Suprapubic skin (tissue), 4 donors: ENCODE measurements at regions not wholly inside any gene's neighbourhood (a gene's known extent, or its start where the extent isn't known, plus 50 kb on each side); places are given as distances from the start of the nearest gene placed in this dataset.

Experiments used
- CTCF ChIP-seq, 2 donors: fragments of 200-600 bp in 1 of 2; fragments of 450-650 bp in 1 of 2; sonication (generic) in 1 of 2; IDR thresholded peaks; one replicate each; pipeline ENCODE4 v1.5.1; 2016 to 2019; ENCODE audit warnings: antibody characterized with exemption in 2 of 2, mild to moderate bottlenecking in 1 of 2, moderate library complexity in 1 of 2
- EP300 ChIP-seq: sonication (generic); formaldehyde crosslinking; IDR thresholded peaks from one replicate; pipeline ENCODE4 v1.6.1; 2017; ENCODE audit warnings: antibody characterized with exemption
- POLR2A ChIP-seq, 2 donors: fragments of 450-650 bp; IDR thresholded peaks; one replicate each; pipeline ENCODE4 v1.6.1; 2017; ENCODE audit warnings: antibody characterized with exemption in 2 of 2, mild to moderate bottlenecking in 2 of 2, moderate library complexity in 2 of 2
- POLR2AphosphoS5 ChIP-seq, 3 donors: sonication (generic); formaldehyde crosslinking; IDR thresholded peaks; one replicate each; pipeline ENCODE4 v1.6.1; 2017; ENCODE audit warnings: antibody characterized with exemption in 3 of 3

DNA sequence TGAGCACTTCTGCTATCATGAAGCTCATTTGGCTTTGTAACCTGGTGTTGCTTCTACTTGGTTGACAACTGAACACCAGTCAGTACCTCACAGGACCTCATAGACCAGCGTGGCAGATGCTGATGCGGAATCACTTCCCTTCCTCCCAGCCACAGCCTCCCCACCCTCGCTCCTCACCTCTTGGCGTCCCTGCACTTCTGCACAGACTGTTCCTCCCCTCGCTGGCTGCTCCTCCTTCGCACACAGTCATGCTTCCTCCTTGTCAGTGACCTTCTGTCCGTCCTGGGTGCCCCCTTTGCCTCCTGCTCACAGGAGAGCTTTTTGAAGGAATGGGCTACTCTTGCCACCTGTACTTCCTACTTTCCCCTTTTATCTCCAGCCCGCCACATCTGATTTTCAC lies 61.4 kb upstream of the CTBP2 start:
- TF ChIP-seq CTCF (IDR thresholded peaks at IDR 0.05) (no peak), POLR2A (IDR thresholded peaks at IDR 0.05) (no peak), POLR2AphosphoS5 (IDR thresholded peaks at IDR 0.05) (no peak), EP300 (no peak)
